A549 (cell line): ENCODE measurements at regions not wholly inside any gene's neighbourhood (a gene's known extent, or its start where the extent isn't known, plus 50 kb on each side); places are given as distances from the start of the nearest gene placed in this dataset.

ENCODE experiments used
- ATAC-seq, 2 experiments: fragments of 200-7000 bp in 1 of 2; fragments of >200 bp in 1 of 2; cut with Nextera tagmentation in 1 of 2; cut with Tn5 transposase in 1 of 2; 3 replicates each; pipeline versions ENCODE4 v1.8.0 to v1.9.1; 2018 to 2020; ENCODE audit warnings: mild to moderate bottlenecking in 1 of 2, moderate library complexity in 1 of 2
- CTCF ChIA-PET: fragments of 300-600 bp; sonication (Branson Sonifier 250); formaldehyde crosslinking; extraction: SDS; loops from one replicate; lab custom pipeline; 2021; ENCODE audit warnings: antibody characterized with exemption, inconsistent platforms; lab: Yijun Ruan, JAX
- POLR2A ChIA-PET: fragments of 350-600 bp; formaldehyde crosslinking; extraction: SDS; loops from one replicate; lab custom pipeline; 2021; ENCODE audit warnings: antibody characterized with exemption, inconsistent platforms; lab: Yijun Ruan, JAX
- DNase-seq, 2 experiments: peaks; one replicate each; pipeline versions ENCODE4 v3.0.0 to v3.0.0-alpha.2; 2011 to 2016; ENCODE audit warnings: low read depth in 1 of 2, low spot score in 1 of 2
- FAIRE-seq: peaks from 2 replicates; lab custom pipeline; 2011; peaks lifted over from hg19 to GRCh38; lab: Jason Lieb, UNC
- H3K27ac ChIP-seq, 2 experiments: fragments of >200 bp; sonication (Bioruptor Twin); formaldehyde crosslinking; 3 replicates each; pipeline ENCODE4 v1.5.1; 2016 to 2017
- H3K4me1 ChIP-seq: fragments of >200 bp; sonication (Bioruptor Twin); formaldehyde crosslinking; 3 replicates; pipeline ENCODE4 v1.6.1; 2016
- H3K4me2 ChIP-seq: fragments of >200 bp; sonication (Bioruptor Twin); formaldehyde crosslinking; 3 replicates; pipeline ENCODE4 v1.6.1; 2016
- H3K4me3 ChIP-seq: fragments of >200 bp; sonication (Bioruptor Twin); formaldehyde crosslinking; 3 replicates; pipeline ENCODE4 v1.5.1; 2016
- H3K9me3 ChIP-seq: fragments of >200 bp; sonication (Bioruptor Twin); formaldehyde crosslinking; 3 replicates; pipeline ENCODE4 v1.6.1; 2016
- CEBPB ChIP-seq, 2 experiments: fragments of >200 bp in 1 of 2; sonication (Bioruptor Twin) in 1 of 2; formaldehyde crosslinking in 1 of 2; IDR thresholded peaks; 2 replicates each; pipeline ENCODE4 v1.6.1; 2012 to 2016
- CHD2 ChIP-seq: fragments of 150-350 bp; IDR thresholded peaks from 2 replicates; pipeline ENCODE4 v1.6.1; 2014; ENCODE audit warnings: low read length; ENCODE audit not compliant: partially characterized antibody
- CTCF ChIP-seq: fragments of >200 bp; sonication (Bioruptor Twin); formaldehyde crosslinking; IDR thresholded peaks from 3 replicates; pipeline ENCODE4 v1.5.1; 2016
- E2F6 ChIP-seq: IDR thresholded peaks from 2 replicates; pipeline ENCODE4 v1.6.1; 2012; ENCODE audit warnings: low read depth, borderline replicate concordance
- EHMT2 ChIP-seq: fragments of 200-600 bp; sonication (generic); IDR thresholded peaks from 2 replicates; pipeline ENCODE4 v1.6.1; 2016; ENCODE audit warnings: antibody characterized with exemption, low read depth, mild to moderate bottlenecking, moderate library complexity
- ELK1 ChIP-seq: fragments of 150-350 bp; IDR thresholded peaks from 2 replicates; pipeline ENCODE4 v1.6.1; 2014; ENCODE audit warnings: low read depth, mild to moderate bottlenecking, low read length
- ESRRA ChIP-seq: fragments of 150-350 bp; IDR thresholded peaks from 2 replicates; pipeline ENCODE4 v1.6.1; 2014; ENCODE audit warnings: mild to moderate bottlenecking, low read length, borderline replicate concordance
- HEYL ChIP-seq: fragments of 250-450 bp; sonication (Bioruptor Pico); IDR thresholded peaks from 2 replicates; pipeline ENCODE4 v1.8.0; 2021; ENCODE audit warnings: mild to moderate bottlenecking, moderate library complexity
- HOXB13 ChIP-seq: fragments of 250-450 bp; sonication (Bioruptor Pico); IDR thresholded peaks from 2 replicates; pipeline ENCODE4 v1.5.0; 2020; ENCODE audit warnings: low read depth, mild to moderate bottlenecking, moderate library complexity
- KDM1A ChIP-seq: fragments of 200-600 bp; sonication (generic); IDR thresholded peaks from 2 replicates; pipeline ENCODE4 v1.6.1; 2016; ENCODE audit warnings: low read depth, mild to moderate bottlenecking
- KDM5A ChIP-seq: fragments of 200-600 bp; sonication (generic); IDR thresholded peaks from 2 replicates; pipeline ENCODE4 v1.6.1; 2016; ENCODE audit warnings: antibody characterized with exemption, mild to moderate bottlenecking
- MAFK ChIP-seq: fragments of 450-650 bp; IDR thresholded peaks from 2 replicates; pipeline ENCODE4 v1.6.1; 2014; ENCODE audit not compliant: partially characterized antibody
- MYC ChIP-seq: IDR thresholded peaks from 2 replicates; pipeline ENCODE4 v1.6.1; 2012; ENCODE audit warnings: mild to moderate bottlenecking, inconsistent platforms, low read length, improper control_type of control experiment, borderline replicate concordance
- POLR2AphosphoS2 ChIP-seq: conservative IDR thresholded peaks from 2 replicates; pipeline ENCODE4 v1.6.1; 2012; ENCODE audit warnings: low read length, improper control_type of control experiment, inconsistent platforms
- RAD21 ChIP-seq, 2 experiments: fragments of >200 bp in 1 of 2; sonication (Bioruptor Twin) in 1 of 2; formaldehyde crosslinking in 1 of 2; IDR thresholded peaks in 1 of 2; conservative IDR thresholded peaks in 1 of 2; 2 replicates in 1 of 2; 3 replicates in 1 of 2; pipeline ENCODE4 v1.6.1; 2012 to 2018; ENCODE audit warnings: inconsistent platforms in 1 of 2
- RARB ChIP-seq: fragments of 250-450 bp; sonication (Bioruptor Pico); IDR thresholded peaks from 2 replicates; pipeline ENCODE4 v1.8.0; 2021; ENCODE audit warnings: mild to moderate bottlenecking, moderate library complexity
- RCOR1 ChIP-seq: fragments of 150-350 bp; IDR thresholded peaks from 2 replicates; pipeline ENCODE4 v1.6.1; 2014; ENCODE audit warnings: antibody characterized with exemption, low read length, low read depth
- RFX5 ChIP-seq: fragments of 450-650 bp; IDR thresholded peaks from 2 replicates; pipeline ENCODE4 v1.7.1; 2014; ENCODE audit warnings: antibody characterized with exemption, mild to moderate bottlenecking, moderate library complexity
- SMC3 ChIP-seq: fragments of >200 bp; sonication (Bioruptor Twin); formaldehyde crosslinking; IDR thresholded peaks from 3 replicates; pipeline ENCODE4 v1.6.1; 2018; ENCODE audit warnings: inconsistent platforms
- ZSCAN20 ChIP-seq: fragments of 250-450 bp; sonication (Bioruptor Pico); IDR thresholded peaks from 2 replicates; pipeline ENCODE4 v1.8.0; 2022; ENCODE audit warnings: mild to moderate bottlenecking, moderate library complexity
- WGBS: methylation state at CpG from one replicate; pipeline ENCODE4 v1.1.6; 2017; ENCODE audit errors: missing lambda C conversion rate; 5-methylcytosine and 5-hydroxymethylcytosine counted together
- TF ChIP-seq, protein P1 (sequence below): fragments of >200 bp; sonication (Bioruptor Twin); formaldehyde crosslinking; IDR thresholded peaks from 2 replicates; pipeline ENCODE4 v1.6.1; 2016

DNA sequence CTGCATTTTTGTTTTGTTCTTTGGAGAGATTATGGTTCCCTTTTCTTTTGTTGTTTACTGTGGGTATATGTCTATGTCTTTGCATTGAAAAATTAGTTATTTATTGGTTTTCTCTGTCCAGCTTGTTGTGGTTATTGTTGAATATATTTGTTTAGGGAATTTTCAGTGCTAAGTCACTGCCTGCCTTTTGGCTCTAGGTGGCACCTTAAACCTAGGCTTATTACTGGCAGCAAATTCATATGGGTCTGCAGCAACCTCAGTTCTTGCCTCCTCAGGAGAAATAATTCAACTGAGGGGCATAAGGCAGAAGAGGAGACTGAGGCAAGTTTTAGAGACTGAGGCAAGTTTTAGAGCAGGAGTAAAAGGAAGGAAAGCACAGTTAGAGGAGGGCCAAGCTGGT, 1157.3 kb upstream of the AGA start:
- POLR2A ChIA-PET = no interaction called here
- Histone ChIP-seq H3K9me3 (no peaks in the 10 kb centered on the region), H3K4me2 (no peak overlapping the region), H3K27ac (no peak overlapping the region)
- FAIRE-seq = no peak
- DNase-seq = peak in 1 of 2 experiments; percentile 8
- no peak; a peak in 1 of 6 replicates for ATAC-seq
- TF ChIP-seq MAFK (no peak), RAD21 (conservative IDR thresholded peaks at IDR 0.05 in 1 of 2, IDR thresholded peaks at IDR 0.05 in 1 of 2) (peak; percentile 48 to 61; a peak in 4 of 5 replicates), CTCF (peak; percentile 18; the same call in 1 of the 3 replicates)
- TF ChIP-seq, all 56 proteins: peak for 2
- H3K4me1 ChIP-seq = no peaks in the 10 kb centered on the region
- H3K4me3 ChIP-seq = no peak overlapping the region
- CTCF ChIA-PET = interaction anchor here (0.6 to 0.8 kb wide), 3 partner anchors 16 to 172 kb away, joined by 3 to 4 read pairs (median 3); no protein-coding TSS in a partner anchor

GRCh38 chr4:178602833-178603232, 1160.6 kb upstream of the AGA start:
- Histone ChIP-seq H3K9me3 (no peaks in the 10 kb centered on the region), H3K4me1 (no peaks in the 10 kb centered on the region), H3K27ac (no peak overlapping the region), H3K4me3 (no peak overlapping the region), H3K4me2 (no peak overlapping the region)
- no peak for FAIRE-seq
- ChIA-PET CTCF (no interaction called here), POLR2A (no interaction called here)
- WGBS = 23% methylated on average over 2 of the region's 2 CpGs
- DNase-seq = no peak
- peak; percentile 5 to 27; a peak in 1 of 4 replicates for TF ChIP-seq CEBPB (IDR thresholded peaks at IDR 0.05)
- TF ChIP-seq RCOR1 = no peak
- ATAC-seq = no peak

- no peak for DNase-seq
- ChIA-PET POLR2A (no interaction called here), CTCF (no interaction called here)
- FAIRE-seq = no peak
- WGBS = 42% methylated on average over 2 of the region's 2 CpGs
- Histone ChIP-seq H3K4me1 (no peaks in the 10 kb centered on the region), H3K9me3 (no peaks in the 10 kb centered on the region), H3K4me3 (no peak overlapping the region), H3K27ac (no peak overlapping the region), H3K4me2 (no peak overlapping the region)
- TF ChIP-seq CEBPB (IDR thresholded peaks at IDR 0.05) (peak; percentile 57 to 70; a peak in 3 of 4 replicates), EHMT2 (no peak)
- ATAC-seq = no peak
Observed at GRCh38 chr4:178611062-178611461, 1168.8 kb upstream of the AGA start.

DNA sequence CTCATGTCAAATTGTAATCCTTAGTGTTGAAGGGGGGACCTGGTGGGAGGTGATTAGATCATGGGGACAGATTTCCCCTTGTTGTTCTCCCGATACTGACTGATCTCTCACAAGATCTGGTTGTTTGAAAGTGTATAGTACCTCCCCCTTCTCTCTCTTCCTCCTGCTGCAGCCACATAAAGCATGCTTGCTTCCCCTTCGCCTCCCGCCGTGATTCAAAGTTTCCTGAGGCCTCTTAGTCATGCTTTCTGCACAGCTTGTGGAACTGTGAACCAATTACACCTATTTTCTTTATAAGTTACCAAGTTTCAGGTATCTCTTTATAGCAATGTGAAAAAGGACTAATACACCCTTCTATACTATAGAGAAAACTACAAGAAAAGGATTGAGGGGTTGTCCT, 1170.5 kb upstream of the AGA start:
- FAIRE-seq = no peak
- CTCF ChIA-PET = no interaction called here
- no peak for DNase-seq
- POLR2A ChIA-PET = no interaction called here
- no peak overlapping the region for H3K27ac ChIP-seq
- 31% methylated on average over 4 of the region's 4 CpGs for WGBS
- no peak for ATAC-seq
- no peaks in the 10 kb centered on the region for H3K9me3 ChIP-seq
- H3K4me2 ChIP-seq = no peak overlapping the region
- no peaks in the 10 kb centered on the region for H3K4me1 ChIP-seq
- TF ChIP-seq KDM1A = no peak
- TF ChIP-seq RFX5 = no peak
- TF ChIP-seq ELK1 = no peak
- no peak for TF ChIP-seq HEYL
- no peak for TF ChIP-seq KDM5A
- no peak for TF ChIP-seq E2F6
- TF ChIP-seq, protein P1, sequence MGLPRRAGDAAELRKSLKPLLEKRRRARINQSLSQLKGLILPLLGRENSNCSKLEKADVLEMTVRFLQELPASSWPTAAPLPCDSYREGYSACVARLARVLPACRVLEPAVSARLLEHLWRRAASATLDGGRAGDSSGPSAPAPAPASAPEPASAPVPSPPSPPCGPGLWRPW = no peak
- TF ChIP-seq CHD2 = no peak
- no peak for TF ChIP-seq HOXB13 (CRISPR knock-in tag)
- no peak for TF ChIP-seq MYC
- no peak for TF ChIP-seq ESRRA
- TF ChIP-seq RARB = no peak
- no peak for TF ChIP-seq CTCF
- TF ChIP-seq POLR2AphosphoS2 = no peak
- TF ChIP-seq RAD21 (conservative IDR thresholded peaks at IDR 0.05 in 1 of 2, IDR thresholded peaks at IDR 0.05 in 1 of 2) = no peak
- TF ChIP-seq ZSCAN20 (CRISPR knock-in tag) = no peak
- TF ChIP-seq SMC3 = no peak
- H3K4me3 ChIP-seq = no peak overlapping the region
